GM18499 (cell line): ENCODE measurements at regions not wholly inside any gene's neighbourhood (a gene's known extent, or its start where the extent isn't known, plus 50 kb on each side); places are given as distances from the start of the nearest gene placed in this dataset.
"Not testable (repeated sequence)": the region's sequence is repeated elsewhere in the genome, so short reads cannot be mapped to it uniquely, and the experiment has no call there.

Experiments
- ATAC-seq: cut with Tn5 transposase; IDR thresholded peaks from one replicate; pipeline ENCODE4 v1.9.1; 2021; ENCODE audit warnings: moderate number of reproducible peaks; ENCODE audit not compliant: insufficient read depth, unreplicated experiment

DNA sequence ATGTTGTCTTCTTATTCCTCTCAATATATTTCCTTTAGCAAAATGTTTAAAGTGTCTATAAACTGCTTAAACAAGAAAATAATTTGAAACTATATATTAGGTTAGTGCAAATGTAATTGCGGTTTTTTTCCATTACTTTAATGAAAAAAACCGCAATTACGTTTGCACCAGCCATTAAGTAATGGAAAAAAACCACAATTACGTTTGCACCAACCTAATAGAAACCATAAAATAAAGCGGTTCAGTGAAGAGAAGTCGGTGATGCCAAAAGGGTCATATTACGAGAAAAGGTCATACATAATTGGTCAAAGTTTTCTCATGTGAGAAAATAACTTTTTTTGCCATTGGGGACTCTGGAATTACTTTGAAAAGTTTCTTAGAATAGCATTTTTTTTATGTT, 385.6 kb upstream of the ST8SIA4 start:
- ATAC-seq = no peak

DNA sequence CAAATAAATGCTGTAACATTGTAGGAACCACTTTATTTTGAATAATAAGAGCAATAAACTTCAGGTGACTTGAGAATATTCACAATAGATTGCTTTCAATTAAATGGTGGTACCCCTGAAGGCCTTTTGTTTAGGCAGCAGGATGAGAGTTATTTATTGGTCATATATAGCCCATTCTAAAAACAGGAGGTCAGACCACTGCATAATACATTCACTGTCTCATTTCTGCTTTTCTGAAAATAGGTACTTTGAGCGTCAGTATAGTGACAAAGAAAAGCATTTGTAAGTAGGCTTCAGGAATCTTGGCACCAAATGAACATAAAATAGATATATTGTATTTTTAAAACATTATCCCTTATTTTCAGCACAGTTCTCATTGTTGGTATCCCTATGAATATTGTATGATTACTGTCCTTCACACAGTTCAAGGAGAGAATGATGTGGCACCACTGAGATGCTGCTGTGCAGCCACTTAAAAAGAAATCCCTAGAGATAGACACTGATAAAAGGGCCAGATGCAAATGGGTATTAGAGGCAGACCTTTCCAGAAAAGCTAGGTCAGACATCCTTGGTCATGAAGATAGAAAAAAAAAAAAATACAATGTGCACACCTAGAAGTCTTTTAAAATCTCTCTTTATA, 381.8 kb upstream of the ST8SIA4 start:
- no peak for ATAC-seq

DNA sequence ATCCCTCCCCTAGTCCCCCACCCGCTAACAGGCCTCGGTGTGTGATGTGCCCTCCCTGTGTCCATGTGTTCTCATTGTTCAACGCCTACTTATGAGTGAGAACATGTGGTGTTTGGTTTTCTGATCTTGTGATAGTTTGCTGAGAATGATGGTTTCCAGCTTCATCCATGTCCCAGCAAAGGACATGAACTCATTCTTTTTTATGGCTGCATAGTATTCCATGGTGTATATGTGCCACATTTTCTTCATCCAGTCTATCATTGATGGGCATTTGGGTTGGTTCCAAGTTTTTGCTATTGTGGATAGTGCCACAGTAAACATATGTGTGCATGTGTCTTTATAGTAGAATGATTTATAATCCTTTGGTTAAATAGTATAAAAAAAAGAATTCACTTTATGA, 380.9 kb upstream of the ST8SIA4 start:
- not testable (repeated sequence) for ATAC-seq

DNA sequence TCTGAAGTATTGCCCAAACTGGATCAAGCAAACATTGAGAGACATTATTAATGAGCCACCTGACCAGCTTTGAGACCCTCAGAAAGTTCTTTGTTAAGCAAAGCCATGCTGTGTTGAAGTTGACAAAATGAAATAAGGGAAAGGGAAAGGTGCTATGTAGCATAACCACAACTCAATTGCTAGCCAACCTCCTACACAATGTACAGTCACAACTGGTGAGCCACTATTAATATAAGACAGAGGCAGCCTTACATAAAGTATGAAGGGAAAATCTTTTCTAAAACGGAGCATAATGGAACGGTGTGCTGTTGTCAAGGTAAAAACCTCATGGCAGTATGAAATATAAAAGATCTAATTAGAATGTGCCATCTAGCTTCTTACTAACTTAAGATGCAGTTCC, 375.8 kb upstream of the ST8SIA4 start:
- ATAC-seq = no peak

DNA sequence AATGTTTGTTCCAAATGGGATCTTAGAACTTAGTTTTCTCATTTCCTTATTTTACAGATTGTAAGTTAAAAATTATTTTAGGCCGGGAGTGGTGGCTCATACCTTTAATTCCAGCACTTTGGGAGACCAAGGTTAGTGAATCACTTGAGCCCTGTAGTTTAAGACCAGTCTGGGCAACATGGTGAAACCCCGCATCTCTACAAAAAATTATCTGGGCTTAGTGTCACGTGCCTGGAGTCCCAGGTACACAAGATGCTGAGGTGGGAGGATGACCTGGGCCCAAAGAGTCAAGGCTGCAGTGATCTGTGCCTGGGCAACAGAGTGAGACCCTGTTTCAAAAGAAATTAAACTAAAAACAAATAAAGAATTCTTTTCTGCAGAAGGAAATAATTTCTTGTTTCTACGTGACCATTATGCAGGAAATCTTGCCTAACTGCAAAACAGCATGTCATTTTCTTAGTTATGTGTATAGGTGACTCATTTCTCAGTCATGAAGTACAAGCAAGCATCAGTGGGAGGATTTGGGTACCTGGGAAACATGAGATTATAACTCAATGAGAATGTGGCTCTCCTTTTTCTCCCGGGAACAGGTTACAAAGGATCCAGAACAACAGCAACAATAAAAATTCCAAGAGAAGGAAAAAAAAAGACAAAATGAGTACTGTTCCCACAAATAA, 375.1 kb upstream of the ST8SIA4 start:
- no peak for ATAC-seq

DNA sequence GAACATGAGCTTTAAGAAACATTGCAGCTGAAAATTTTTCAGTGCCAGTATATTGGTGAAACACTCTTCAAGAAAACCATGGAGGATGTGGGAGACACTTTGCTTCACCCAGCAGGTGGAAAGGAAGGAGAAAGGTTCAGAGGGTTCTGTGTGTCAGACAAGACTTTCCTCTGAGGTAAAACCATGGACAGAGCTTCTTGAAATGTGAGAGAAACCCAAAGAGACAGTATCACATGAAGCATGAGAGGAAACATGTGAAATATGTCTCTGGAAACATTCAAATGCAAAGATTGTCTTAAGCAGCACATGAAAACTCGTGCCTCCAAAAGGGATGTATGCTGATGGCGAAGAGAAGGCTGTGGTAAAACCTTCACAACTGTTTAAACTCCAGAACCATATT, 368.9 kb upstream of the ST8SIA4 start:
- ATAC-seq = no peak

DNA sequence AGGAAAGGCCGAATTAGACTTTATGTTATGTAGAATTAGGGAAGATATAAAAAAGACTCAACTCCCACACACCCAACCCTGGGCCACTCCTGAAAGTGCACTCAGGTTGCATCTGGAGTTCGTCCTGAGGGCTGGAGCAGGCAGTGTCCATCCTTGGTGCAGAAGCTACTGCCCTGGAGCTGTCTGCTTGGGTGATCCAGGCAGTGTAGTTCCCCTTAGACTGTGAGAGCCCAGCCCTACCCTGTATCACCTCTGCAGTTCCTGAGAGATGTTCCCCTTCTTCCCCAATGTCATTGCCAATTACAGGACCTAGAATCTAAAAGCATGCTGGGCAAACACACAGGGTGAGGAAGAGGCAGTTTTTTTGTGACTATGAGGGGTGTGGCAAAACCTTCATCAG, 368.3 kb upstream of the ST8SIA4 start:
- no peak for ATAC-seq

DNA sequence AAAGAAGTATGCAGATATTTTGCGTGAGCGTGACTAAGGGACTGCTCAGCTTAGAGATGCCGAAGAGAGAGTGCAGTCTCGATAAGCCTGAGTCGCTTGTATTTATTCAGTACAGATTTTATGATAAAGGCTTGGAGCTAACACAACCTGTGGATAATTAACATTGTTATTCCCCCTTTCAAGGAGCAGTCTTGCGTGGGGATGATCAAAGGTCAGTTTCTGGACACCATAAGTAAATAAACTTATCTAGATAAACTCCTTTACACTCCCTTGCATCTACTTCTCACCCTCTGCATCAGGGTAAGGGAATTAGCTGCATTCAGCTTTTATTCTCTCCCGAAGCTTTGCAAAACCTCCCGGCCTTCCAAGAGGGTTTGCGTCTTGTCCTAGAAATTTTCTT, 357.8 kb upstream of the ST8SIA4 start:
- no peak for ATAC-seq

DNA sequence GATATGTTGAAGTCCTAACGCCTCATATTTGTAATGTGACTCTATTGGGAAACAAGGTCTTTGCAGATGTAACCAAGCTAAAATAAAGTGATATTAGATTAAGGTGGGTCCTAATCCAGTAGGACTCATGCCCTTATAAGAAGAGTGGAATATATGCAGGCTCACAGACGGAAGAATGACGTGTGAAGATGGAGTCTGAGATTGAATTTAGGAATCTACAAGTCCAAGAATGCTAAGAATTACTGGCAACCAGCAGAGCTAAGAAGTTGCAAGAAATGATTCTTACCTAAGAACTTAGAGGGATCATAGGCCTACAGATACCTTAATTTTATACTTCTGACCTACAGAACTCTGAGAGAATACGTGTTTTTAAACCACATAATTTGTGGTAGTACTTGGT, 350.0 kb upstream of the ST8SIA4 start:
- no peak for ATAC-seq

DNA sequence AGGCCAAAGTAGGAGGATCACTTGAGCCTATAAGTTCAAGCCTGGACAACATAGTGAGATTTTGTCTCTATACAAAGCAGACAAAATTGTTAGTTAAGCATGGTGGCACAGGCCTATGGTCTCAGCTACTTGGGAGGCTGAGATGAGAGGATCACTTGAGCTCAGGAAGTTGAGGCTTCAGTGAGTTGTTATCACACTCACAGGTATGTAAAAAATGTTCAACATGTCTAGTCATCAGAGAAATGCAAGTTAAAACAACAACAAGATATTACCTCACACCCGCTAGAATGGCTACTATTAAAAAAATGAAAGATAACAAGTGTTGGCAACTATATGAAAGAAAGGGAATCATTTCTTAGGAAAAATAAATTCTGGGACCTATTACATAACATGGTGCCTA, 341.5 kb upstream of the ST8SIA4 start:
- no peak for ATAC-seq

DNA sequence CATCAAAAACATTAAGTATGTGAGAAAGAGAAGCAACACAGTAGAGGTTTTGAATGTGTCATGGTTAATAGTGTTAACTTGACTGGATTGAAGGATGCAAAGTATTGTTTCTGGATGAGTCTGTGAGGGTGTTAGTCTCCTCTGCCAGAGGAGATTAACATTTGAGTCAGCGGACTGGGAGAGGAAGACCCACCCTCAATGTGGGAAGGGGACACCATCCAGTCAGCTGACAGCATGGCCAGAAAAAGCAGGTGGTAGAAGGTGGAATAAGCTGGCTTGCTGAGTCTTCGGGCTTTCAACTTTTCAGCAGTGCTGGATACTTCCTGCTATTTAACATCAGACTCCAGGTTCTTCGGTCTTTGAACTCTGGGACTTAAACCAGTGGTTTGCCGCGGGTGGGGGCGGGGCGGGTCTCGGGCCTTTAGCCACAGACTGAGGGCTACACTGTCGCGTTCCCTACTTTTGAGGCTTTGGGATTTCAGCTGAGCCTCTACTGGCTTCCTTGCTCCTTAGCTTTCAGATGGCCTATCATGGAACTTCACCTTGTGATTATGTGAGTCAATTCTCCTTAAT, 309.9 kb upstream of the ST8SIA4 start:
- no peak for ATAC-seq

DNA sequence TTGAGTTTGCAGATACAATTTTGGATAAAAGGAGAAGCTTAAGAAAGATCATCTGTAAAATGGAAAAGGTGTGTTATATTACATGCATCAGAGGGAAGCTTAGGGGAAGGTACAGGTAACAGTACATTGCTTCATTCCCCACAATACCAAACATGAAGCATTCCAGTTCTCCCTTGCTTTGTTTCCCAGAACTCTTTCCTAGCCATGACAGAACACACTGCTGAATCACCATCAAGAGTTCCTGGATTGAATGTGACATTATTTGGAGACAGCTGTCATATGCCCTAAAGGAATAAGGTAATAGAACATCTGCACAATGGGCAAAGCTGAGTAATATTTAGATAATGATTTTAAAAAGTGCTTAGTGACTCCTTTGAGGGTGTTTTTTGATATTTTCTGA, 303.5 kb upstream of the ST8SIA4 start:
- no peak for ATAC-seq

DNA sequence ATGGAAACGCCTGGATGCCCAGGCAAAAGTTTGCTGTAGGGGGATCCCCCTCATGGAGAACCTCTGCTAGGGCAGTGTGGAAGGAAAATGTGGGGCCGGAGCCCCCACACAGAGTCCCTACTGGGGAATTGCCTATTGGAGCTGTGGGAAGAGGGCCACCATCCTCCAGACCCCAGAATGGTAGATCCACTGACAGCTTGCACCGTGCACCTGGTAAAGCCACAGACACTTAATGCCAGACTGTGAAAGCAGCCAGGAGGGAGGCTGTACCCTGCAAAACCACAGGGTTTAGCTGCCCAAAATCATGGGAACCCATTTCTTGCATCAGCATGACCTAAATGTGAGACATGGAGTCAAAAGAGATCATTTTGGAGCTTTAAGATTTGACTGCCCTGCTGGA, 302.0 kb upstream of the ST8SIA4 start:
- not testable (repeated sequence) for ATAC-seq

DNA sequence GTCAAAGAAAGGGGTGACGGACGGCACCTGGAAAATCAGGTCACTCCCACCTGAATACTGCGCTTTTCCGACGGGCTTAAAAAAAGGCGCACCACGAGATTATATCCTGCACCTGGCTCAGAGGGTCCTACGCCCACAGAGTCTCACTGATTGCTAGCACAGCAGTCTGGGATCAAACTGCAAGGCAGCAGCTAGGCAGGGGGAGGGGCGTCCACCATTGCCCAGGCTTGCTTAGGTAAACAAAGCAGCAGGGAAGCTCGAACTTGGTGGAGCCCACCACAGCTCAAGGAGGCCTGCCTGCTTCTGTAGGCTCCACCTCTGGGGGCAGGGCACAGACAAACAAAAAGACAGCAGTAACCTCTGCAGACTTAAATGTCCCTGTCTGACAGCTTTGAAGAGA, 277.3 kb upstream of the ST8SIA4 start:
- not testable (repeated sequence) for ATAC-seq

DNA sequence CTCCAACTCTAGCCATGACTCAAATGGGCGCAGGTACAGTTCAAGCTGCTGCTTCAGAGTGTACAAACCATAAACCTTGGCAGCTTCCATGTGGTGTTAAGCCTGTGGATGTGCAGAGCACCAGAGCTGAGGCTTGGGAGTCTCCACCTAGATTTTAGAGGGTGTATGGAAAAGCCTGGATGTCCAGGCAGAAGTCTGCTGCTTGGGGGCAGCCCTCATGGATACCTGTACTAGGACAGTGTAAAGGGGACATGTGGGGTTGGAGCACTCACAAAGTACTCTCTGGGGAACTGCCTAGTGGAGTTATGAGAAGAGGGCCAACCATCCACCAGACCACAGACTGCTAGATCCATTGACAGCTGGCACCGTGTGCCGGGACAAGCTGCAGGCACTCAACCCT, 273.5 kb upstream of the ST8SIA4 start:
- no peak for ATAC-seq

DNA sequence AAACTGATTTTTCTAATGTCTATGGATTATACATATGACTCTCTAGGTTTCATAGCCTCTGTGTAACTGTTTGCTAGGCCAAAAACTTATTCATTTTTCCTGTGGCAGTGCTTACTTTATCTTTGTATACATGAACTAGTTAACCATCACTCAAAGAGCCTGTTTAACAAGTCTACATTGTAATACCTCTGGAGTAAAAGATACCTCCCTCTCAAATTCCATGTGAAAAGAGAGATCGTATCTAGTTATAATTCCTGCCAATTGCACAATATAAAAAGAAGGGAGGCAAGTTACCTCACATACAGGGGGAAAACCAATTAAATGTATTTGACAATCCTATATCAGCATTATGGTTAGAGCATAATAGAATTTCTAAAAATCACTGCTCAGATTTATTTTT, 271.9 kb upstream of the ST8SIA4 start:
- ATAC-seq = no peak

DNA sequence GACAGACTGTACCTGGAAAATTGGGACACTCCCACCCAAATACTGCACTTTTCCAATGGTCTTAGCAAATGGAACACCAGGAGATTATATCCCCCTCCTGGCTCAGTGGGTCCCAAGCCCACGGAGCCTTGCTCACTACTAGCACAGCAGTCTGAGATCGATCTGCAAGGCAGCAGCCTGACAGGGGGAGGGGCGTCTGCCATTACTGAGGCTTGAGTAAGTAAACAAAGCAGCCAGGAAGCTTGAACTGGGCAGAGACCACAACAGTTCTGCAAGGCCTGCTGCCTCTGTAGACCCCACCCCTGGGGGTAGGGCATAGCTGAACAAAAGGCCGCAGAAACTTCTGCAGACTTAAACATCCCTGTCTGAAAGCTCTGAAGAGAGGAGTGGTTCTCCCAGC, 260.0 kb upstream of the ST8SIA4 start:
- no peak for ATAC-seq

DNA sequence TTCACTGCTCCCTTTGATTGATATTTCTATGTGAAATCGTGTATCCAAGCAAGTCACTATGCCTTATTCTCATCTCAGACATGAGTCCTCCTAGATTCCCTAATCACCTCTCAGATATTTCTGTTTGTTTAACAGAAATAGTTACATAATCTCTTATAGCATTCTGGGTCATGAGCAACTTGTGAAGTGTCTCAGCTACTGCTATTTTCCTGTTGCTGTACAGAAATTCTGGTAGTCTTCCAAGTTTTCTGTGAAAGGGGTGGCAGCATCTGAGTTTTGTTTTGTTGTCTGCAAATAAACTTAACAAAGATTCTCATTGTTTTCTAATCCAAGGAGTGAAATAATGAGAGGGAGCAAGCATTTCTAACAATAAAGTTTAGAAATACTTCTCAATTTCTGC, 256.9 kb upstream of the ST8SIA4 start:
- no peak for ATAC-seq

DNA sequence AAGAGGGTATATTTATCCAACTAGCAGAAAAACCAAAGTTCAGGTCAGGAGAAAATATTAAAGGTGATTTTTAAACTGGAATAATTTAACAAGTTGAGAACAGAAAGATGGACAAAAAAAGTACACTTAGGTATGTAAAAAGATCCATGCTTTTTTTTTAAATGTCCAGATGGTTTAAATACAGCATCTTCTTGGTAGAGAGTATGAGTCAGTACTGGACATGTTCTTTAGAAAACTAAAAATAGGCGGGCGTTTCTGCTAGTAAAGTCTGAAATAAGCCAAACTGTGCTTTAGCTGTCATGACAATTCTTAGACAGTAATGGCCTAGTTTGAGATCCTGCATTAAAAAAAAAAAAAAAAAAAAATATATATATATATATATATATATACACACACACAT, 255.9 kb upstream of the ST8SIA4 start:
- no peak for ATAC-seq

DNA sequence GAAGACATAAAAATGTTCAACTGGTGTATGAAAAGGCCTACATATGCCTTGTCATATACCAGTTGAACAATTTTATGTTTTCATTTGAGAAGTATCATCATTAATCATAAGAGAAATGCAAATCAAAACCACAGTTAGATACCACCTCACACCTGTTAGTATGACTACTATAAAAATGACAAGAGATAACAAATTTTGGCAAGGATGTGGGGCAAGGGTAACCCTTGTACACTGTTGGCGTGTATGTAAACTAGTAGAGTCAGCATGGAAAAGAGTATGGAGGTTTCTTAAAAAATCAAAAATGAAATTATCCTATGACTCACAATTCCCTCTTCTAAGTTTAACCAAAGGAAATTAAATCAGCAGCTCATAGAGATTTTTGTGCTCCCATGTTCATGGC, 250.4 kb upstream of the ST8SIA4 start:
- no peak for ATAC-seq

DNA sequence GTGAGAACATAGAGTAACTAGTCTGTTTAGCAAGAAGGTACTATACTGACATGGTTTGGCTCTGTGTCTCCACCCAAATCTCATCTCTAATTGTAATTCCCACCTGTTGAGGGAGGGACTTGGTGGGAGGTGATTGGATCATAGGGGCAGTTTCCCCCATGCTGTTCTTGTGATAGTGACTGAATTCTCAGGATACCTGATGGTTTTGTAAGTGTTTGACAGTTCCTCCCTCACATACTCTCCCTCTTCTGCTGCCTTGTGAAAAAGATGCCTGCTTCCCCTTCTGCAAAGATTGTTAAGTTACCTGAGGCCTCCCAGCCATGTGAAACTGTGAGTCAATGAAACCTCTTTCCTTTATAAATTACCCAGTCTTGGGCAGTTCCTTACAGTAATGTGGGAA, 240.4 kb upstream of the ST8SIA4 start:
- ATAC-seq = no peak

DNA sequence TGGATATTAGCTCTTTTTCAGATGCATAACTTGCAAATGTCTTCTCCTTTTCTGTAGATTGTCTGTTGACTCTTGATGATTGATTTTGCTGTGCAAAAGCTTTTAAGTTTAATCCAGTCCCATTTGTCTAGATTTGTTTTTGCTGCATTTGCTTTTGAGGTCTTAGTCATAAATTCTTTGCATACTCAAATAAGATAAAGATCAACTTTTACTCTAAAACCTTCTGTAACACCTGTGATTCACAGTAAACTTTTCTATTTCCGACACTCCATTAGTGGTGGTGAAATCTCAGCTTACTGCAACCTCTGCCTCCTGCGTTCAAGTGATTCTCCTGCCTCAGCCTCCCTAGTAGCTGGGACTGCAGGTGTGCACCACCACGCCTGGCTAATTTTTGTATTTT, 239.0 kb upstream of the ST8SIA4 start:
- no peak for ATAC-seq
